A549 (cell line): ENCODE measurements at regions not wholly inside any gene's neighbourhood (a gene's known extent, or its start where the extent isn't known, plus 50 kb on each side); places are given as distances from the start of the nearest gene placed in this dataset.

Experiments
- ATAC-seq, 2 experiments: fragments of 200-7000 bp in 1 of 2; fragments of >200 bp in 1 of 2; cut with Nextera tagmentation in 1 of 2; cut with Tn5 transposase in 1 of 2; 3 replicates each; pipeline versions ENCODE4 v1.8.0 to v1.9.1; 2018 to 2020; ENCODE audit warnings: mild to moderate bottlenecking in 1 of 2, moderate library complexity in 1 of 2
- CTCF ChIA-PET: fragments of 300-600 bp; sonication (Branson Sonifier 250); formaldehyde crosslinking; extraction: SDS; loops from one replicate; lab custom pipeline; 2021; ENCODE audit warnings: antibody characterized with exemption, inconsistent platforms; lab: Yijun Ruan, JAX
- POLR2A ChIA-PET: fragments of 350-600 bp; formaldehyde crosslinking; extraction: SDS; loops from one replicate; lab custom pipeline; 2021; ENCODE audit warnings: antibody characterized with exemption, inconsistent platforms; lab: Yijun Ruan, JAX
- DNase-seq, 2 experiments: peaks; one replicate each; pipeline versions ENCODE4 v3.0.0 to v3.0.0-alpha.2; 2011 to 2016; ENCODE audit warnings: low read depth in 1 of 2, low spot score in 1 of 2
- FAIRE-seq: peaks from 2 replicates; lab custom pipeline; 2011; peaks lifted over from hg19 to GRCh38; lab: Jason Lieb, UNC
- H3K27ac ChIP-seq, 2 experiments: fragments of >200 bp; sonication (Bioruptor Twin); formaldehyde crosslinking; 3 replicates each; pipeline ENCODE4 v1.5.1; 2016 to 2017
- H3K4me1 ChIP-seq: fragments of >200 bp; sonication (Bioruptor Twin); formaldehyde crosslinking; 3 replicates; pipeline ENCODE4 v1.6.1; 2016
- H3K4me2 ChIP-seq: fragments of >200 bp; sonication (Bioruptor Twin); formaldehyde crosslinking; 3 replicates; pipeline ENCODE4 v1.6.1; 2016
- H3K4me3 ChIP-seq: fragments of >200 bp; sonication (Bioruptor Twin); formaldehyde crosslinking; 3 replicates; pipeline ENCODE4 v1.5.1; 2016
- H3K9me3 ChIP-seq: fragments of >200 bp; sonication (Bioruptor Twin); formaldehyde crosslinking; 3 replicates; pipeline ENCODE4 v1.6.1; 2016
- ATOH8 ChIP-seq: fragments of 250-450 bp; sonication (Bioruptor Pico); IDR thresholded peaks from 2 replicates; pipeline ENCODE4 v1.5.0; 2020; ENCODE audit warnings: low read depth, mild to moderate bottlenecking, moderate library complexity
- BHLHE40 ChIP-seq: IDR thresholded peaks from 2 replicates; pipeline ENCODE4 v1.6.1; 2012; ENCODE audit warnings: low read depth, low read length, inconsistent platforms
- CBX8 ChIP-seq: fragments of 200-600 bp; sonication (generic); IDR thresholded peaks from 2 replicates; pipeline ENCODE4 v1.6.1; 2016
- CEBPB ChIP-seq, 2 experiments: fragments of >200 bp in 1 of 2; sonication (Bioruptor Twin) in 1 of 2; formaldehyde crosslinking in 1 of 2; IDR thresholded peaks; 2 replicates each; pipeline ENCODE4 v1.6.1; 2012 to 2016
- ESRRA ChIP-seq: fragments of 150-350 bp; IDR thresholded peaks from 2 replicates; pipeline ENCODE4 v1.6.1; 2014; ENCODE audit warnings: mild to moderate bottlenecking, low read length, borderline replicate concordance
- FOSB ChIP-seq: fragments of 250-450 bp; sonication (Bioruptor Pico); IDR thresholded peaks from 2 replicates; pipeline ENCODE4 v1.5.0; 2020; ENCODE audit warnings: mild to moderate bottlenecking, moderate library complexity
- HOXA7 ChIP-seq: fragments of 250-450 bp; sonication (Bioruptor Pico); IDR thresholded peaks from 2 replicates; pipeline ENCODE4 v1.5.0; 2020; ENCODE audit warnings: mild to moderate bottlenecking, moderate library complexity
- JUNB ChIP-seq: fragments of >200 bp; sonication (Bioruptor Twin); formaldehyde crosslinking; IDR thresholded peaks from 2 replicates; pipeline ENCODE4 v1.6.1; 2016
- MAFK ChIP-seq: fragments of 450-650 bp; IDR thresholded peaks from 2 replicates; pipeline ENCODE4 v1.6.1; 2014; ENCODE audit not compliant: partially characterized antibody
- PBX3 ChIP-seq: IDR thresholded peaks from 2 replicates; pipeline ENCODE4 v1.6.1; 2012
- PHF8 ChIP-seq: fragments of 200-600 bp; sonication (generic); IDR thresholded peaks from 2 replicates; pipeline ENCODE4 v1.6.1; 2016; ENCODE audit warnings: low read depth, mild to moderate bottlenecking, antibody characterized with exemption, moderate library complexity, borderline replicate concordance
- RAD21 ChIP-seq, 2 experiments: fragments of >200 bp in 1 of 2; sonication (Bioruptor Twin) in 1 of 2; formaldehyde crosslinking in 1 of 2; IDR thresholded peaks in 1 of 2; conservative IDR thresholded peaks in 1 of 2; 2 replicates in 1 of 2; 3 replicates in 1 of 2; pipeline ENCODE4 v1.6.1; 2012 to 2018; ENCODE audit warnings: inconsistent platforms in 1 of 2
- RFX5 ChIP-seq: fragments of 450-650 bp; IDR thresholded peaks from 2 replicates; pipeline ENCODE4 v1.7.1; 2014; ENCODE audit warnings: antibody characterized with exemption, mild to moderate bottlenecking, moderate library complexity
- RNF2 ChIP-seq: fragments of 200-600 bp; sonication (generic); IDR thresholded peaks from 2 replicates; pipeline ENCODE4 v1.6.1; 2016; ENCODE audit warnings: low read depth, mild to moderate bottlenecking, antibody characterized with exemption, moderate library complexity, borderline replicate concordance
- SMC3 ChIP-seq: fragments of >200 bp; sonication (Bioruptor Twin); formaldehyde crosslinking; IDR thresholded peaks from 3 replicates; pipeline ENCODE4 v1.6.1; 2018; ENCODE audit warnings: inconsistent platforms
- SREBF2 ChIP-seq: fragments of 450-650 bp; IDR thresholded peaks from 2 replicates; pipeline ENCODE4 v1.6.1; 2014; ENCODE audit warnings: mild to moderate bottlenecking, moderate library complexity
- ZNF302 ChIP-seq: fragments of 250-450 bp; sonication (Bioruptor Pico); IDR thresholded peaks from 2 replicates; pipeline ENCODE4 v1.9.0; 2021; ENCODE audit warnings: inconsistent platforms, mild to moderate bottlenecking, moderate library complexity
- ZSCAN20 ChIP-seq: fragments of 250-450 bp; sonication (Bioruptor Pico); IDR thresholded peaks from 2 replicates; pipeline ENCODE4 v1.8.0; 2022; ENCODE audit warnings: mild to moderate bottlenecking, moderate library complexity
- WGBS: methylation state at CpG from one replicate; pipeline ENCODE4 v1.1.6; 2017; ENCODE audit errors: missing lambda C conversion rate; 5-methylcytosine and 5-hydroxymethylcytosine counted together
- TF ChIP-seq, protein P1 (sequence below): fragments of 450-650 bp; IDR thresholded peaks from 2 replicates; pipeline ENCODE4 v1.6.1; 2014; ENCODE audit warnings: antibody characterized with exemption
- TF ChIP-seq, protein P2 (sequence below): IDR thresholded peaks from 2 replicates; pipeline ENCODE4 v1.6.1; 2012; ENCODE audit warnings: low read depth, borderline replicate concordance

GRCh38 chr21:16113052-16113715 lies 383.4 kb downstream of the USP25 start:
- FAIRE-seq, result no peak
- 60% methylated on average over 2 of the region's 2 CpGs for WGBS
- no peak overlapping the region for H3K4me3 ChIP-seq
- no peak overlapping the region for H3K27ac ChIP-seq
- no peak for TF ChIP-seq ZNF302 (CRISPR knock-in tag)
- no peak for TF ChIP-seq ESRRA
- no peak for TF ChIP-seq BHLHE40
- TF ChIP-seq HOXA7 (CRISPR knock-in tag), result no peak
- TF ChIP-seq RFX5, result no peak
- TF ChIP-seq, protein P1, sequence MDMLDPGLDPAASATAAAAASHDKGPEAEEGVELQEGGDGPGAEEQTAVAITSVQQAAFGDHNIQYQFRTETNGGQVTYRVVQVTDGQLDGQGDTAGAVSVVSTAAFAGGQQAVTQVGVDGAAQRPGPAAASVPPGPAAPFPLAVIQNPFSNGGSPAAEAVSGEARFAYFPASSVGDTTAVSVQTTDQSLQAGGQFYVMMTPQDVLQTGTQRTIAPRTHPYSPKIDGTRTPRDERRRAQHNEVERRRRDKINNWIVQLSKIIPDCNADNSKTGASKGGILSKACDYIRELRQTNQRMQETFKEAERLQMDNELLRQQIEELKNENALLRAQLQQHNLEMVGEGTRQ, result no peak
- TF ChIP-seq CBX8, result no peak
- no peak for TF ChIP-seq RNF2
- no peak for TF ChIP-seq ZSCAN20 (CRISPR knock-in tag)
- TF ChIP-seq SMC3, result no peak
- no peak for TF ChIP-seq JUNB
- TF ChIP-seq RAD21 (conservative IDR thresholded peaks at IDR 0.05 in 1 of 2, IDR thresholded peaks at IDR 0.05 in 1 of 2), result no peak
- no peak for TF ChIP-seq MAFK
- no peak for TF ChIP-seq PHF8
- no peak for TF ChIP-seq FOSB (CRISPR knock-in tag)
- TF ChIP-seq ATOH8 (CRISPR knock-in tag), result no peak
- TF ChIP-seq, protein P2, sequence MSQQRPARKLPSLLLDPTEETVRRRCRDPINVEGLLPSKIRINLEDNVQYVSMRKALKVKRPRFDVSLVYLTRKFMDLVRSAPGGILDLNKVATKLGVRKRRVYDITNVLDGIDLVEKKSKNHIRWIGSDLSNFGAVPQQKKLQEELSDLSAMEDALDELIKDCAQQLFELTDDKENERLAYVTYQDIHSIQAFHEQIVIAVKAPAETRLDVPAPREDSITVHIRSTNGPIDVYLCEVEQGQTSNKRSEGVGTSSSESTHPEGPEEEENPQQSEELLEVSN, result no peak
- ChIA-PET CTCF (no interaction called here), POLR2A (no interaction called here)
- peak overlapping the region; percentile 18; the same call in 1 of the 3 replicates for H3K4me2 ChIP-seq
- peaks cover 21% of the 10 kb centered on the region; the same call in 2 of the 3 replicates for H3K4me1 ChIP-seq
- no peak for DNase-seq
- no peak for ATAC-seq
- no peaks in the 10 kb centered on the region for H3K9me3 ChIP-seq

- WGBS, result 98% methylated on average over 3 of the region's 3 CpGs
- ChIA-PET POLR2A (no interaction called here), CTCF (interaction anchor here (1.2 to 1.8 kb wide), 2 partner anchors 34 to 215 kb away, joined by 3 to 5 read pairs; no protein-coding TSS in a partner anchor)
- FAIRE-seq (no peak), DNase-seq (no peak), ATAC-seq (no peak)
- Histone ChIP-seq H3K4me1 (peaks cover 30% of the 10 kb centered on the region; the same call in 2 of the 3 replicates), H3K4me2 (no peak overlapping the region), H3K9me3 (no peaks in the 10 kb centered on the region), H3K4me3 (no peak overlapping the region), H3K27ac (peak overlapping the region in 1 of 2 experiments; percentile 41; a peak in 2 of 6 replicates)
- TF ChIP-seq SREBF2 (no peak), CEBPB (IDR thresholded peaks at IDR 0.05) (no peak), PBX3 (no peak)
These were observed 385.7 kb downstream of the USP25 start for GRCh38 chr21:16115461-16115860.

DNA sequence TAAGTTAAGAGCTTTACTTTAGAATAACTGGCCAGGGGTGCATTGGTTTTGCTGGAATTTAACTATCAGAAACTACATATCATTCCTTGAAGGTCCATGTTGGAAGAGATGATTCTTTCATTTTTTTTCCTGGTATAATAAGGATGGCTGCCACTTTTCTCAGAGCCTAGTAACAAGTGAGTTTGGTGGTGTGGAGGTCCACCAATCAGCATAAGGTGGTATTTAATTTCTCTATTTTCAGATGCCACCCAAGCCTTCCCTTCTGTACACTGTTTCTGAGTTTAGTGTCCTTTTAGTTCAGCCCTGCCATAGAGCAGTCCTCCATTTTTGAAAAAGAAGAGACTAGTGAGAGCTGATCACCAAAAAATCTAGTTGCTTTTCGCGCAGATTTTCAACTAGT lies 386.3 kb downstream of the USP25 start:
- ChIA-PET CTCF (interaction anchor here (1.2 to 1.8 kb wide), 2 partner anchors 34 to 214 kb away, joined by 3 to 5 read pairs; no protein-coding TSS in a partner anchor), POLR2A (no interaction called here)
- DNase-seq (no peak), FAIRE-seq (no peak), ATAC-seq (no peak)
- Histone ChIP-seq H3K4me2 (peak overlapping the region; percentile 87), H3K27ac (peak overlapping the region; percentile 32 to 73), H3K4me1 (peaks cover 30% of the 10 kb centered on the region; the same call in 2 of the 3 replicates), H3K9me3 (no peaks in the 10 kb centered on the region), H3K4me3 (no peak overlapping the region)
- WGBS, result 97% methylated on average over 2 of the region's 2 CpGs
- TF ChIP-seq RFX5 (peak; percentile 82), CBX8 (no peak)
